Left lobe of liver (tissue), 2 donors: ENCODE measurements at regions not wholly inside any gene's neighbourhood (a gene's known extent, or its start where the extent isn't known, plus 50 kb on each side); places are given as distances from the start of the nearest gene placed in this dataset.

Experiments used
- ATAC-seq: fragments of 200-7000 bp; cut with Tn5 transposase; one replicate; pipeline ENCODE4 v1.9.1; 2020; ENCODE audit warnings: mild to moderate bottlenecking, moderate library complexity
- DNase-seq: peaks from one replicate; pipeline ENCODE4 v3.0.0-alpha.2; 2020; ENCODE audit warnings: low spot score
- donor health status: DM: no; HTN: no; CAD: no; lungs with moderate emphysema.
- donor health status: DM: no; HTN: yes; CAD: no.

GRCh38 chr2:226018641-226019040 lies 619.1 kb downstream of the NYAP2 start:
- DNase-seq (no peak), ATAC-seq (no peak)

DNA sequence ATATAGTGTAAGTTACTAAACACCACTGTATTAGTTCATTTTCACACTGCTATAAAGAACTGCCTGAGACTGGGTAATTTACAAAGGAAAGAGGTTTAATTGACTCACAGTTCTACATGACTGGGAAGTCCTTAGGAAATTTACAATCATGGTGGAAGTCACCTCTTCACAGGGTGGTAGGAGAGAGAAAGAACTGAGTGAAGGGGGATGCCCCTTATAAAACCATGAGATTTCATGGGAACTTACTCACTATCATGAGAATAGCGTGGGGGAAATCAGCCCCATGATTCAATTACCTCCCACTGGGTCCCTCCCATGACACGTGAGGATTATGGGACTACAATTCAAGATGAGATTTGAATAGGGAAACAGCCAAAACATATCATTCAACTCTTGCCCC lies 618.0 kb downstream of the NYAP2 start:
- DNase-seq (no peak), ATAC-seq (no peak)

GRCh38 chr2:226017107-226017506 lies 617.6 kb downstream of the NYAP2 start:
- no peak for ATAC-seq

DNA sequence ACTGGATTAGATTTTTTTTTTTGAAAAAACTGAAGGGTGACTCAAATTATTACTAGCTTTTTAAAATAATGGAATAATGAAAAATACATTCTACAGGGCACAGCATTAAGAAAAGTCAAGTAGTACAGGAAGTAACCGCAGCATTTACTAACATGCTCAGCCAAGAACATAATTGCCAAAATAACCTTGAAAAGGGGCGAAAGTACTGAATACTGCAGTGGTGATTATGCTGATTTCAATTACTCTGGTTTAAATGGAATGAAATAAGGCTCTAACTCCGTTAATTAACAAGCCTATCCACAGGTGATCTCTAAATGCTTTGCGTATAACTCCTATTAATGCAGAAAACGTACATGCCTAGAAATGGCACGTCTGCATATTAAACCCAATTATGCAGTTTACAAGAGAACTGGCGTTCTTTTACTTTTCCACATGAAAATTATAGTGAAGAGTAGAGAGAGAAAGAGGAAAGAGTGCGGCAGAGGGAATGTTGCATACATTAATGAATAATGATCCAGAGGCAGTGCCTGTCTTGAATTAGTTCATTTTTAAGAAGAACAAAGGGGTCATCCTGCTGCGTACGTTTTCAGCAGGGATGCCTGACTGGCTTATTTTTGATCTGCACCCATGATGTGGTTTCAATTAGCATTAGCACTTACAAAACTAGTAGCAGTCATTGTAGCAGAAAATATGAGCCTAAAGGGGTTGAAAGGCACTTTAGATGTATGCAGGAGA lies 612.4 kb downstream of the NYAP2 start:
- ATAC-seq: no peak
- DNase-seq: no peak

More at GRCh38 chr2:226017107-226017506, 617.6 kb downstream of the NYAP2 start:
- no peak for DNase-seq

- ATAC-seq: peak; percentile 29
Measured at GRCh38 chr2:226002438-226002837, 602.9 kb downstream of the NYAP2 start.

GRCh38 chr2:226001716-226002115 lies 602.2 kb downstream of the NYAP2 start:
- DNase-seq (no peak), ATAC-seq (no peak)

More at GRCh38 chr2:226002438-226002837, 602.9 kb downstream of the NYAP2 start:
- DNase-seq: no peak

DNA sequence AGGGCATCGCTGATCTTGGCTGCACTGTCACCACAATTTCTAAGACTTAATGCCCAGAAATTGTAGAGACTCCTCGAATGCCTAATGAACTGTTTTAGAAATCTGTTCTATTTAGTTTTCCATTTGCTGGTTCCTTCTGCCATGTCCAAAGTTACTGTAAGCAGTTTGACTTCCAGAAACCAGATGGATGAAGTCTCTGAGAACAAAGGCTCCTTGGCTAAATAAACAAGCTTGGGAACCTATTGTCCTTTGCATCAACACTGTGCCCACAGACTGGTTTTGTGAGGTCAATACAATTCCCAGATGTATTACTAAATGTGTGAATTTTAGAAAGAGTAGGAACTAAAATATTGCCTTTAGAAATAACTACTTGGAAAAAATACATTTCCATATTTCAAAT lies 600.2 kb downstream of the NYAP2 start:
- ATAC-seq: no peak

GRCh38 chr2:225998653-225999052 lies 599.1 kb downstream of the NYAP2 start:
- DNase-seq (no peak), ATAC-seq (no peak)

More for the DNA sequence above, 600.2 kb downstream of the NYAP2 start:
- DNase-seq: no peak

DNA sequence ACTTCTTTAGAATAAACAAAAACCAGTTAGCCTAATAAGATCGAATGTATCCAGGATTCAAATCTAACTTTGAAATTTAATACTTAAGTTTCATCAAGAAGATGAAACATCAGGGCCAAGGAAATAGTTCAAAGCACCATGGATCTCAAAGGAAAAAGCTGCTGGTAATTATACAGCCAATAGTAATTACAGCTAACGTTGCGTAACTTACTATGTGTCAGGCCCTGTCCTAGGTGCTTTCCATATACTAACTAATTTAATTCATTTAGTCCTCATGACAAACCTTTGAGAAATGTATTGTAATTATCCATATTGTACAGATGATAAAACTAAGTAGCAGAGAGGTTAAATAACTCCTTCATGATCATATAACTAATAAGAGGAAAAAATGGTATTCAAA lies 598.6 kb downstream of the NYAP2 start:
- DNase-seq: no peak
- no peak for ATAC-seq

GRCh38 chr2:225996462-225996828 lies 596.9 kb downstream of the NYAP2 start:
- ATAC-seq: no peak
- no peak for DNase-seq

GRCh38 chr2:225995796-225996461 lies 596.4 kb downstream of the NYAP2 start:
- DNase-seq (no peak), ATAC-seq (no peak)

DNA sequence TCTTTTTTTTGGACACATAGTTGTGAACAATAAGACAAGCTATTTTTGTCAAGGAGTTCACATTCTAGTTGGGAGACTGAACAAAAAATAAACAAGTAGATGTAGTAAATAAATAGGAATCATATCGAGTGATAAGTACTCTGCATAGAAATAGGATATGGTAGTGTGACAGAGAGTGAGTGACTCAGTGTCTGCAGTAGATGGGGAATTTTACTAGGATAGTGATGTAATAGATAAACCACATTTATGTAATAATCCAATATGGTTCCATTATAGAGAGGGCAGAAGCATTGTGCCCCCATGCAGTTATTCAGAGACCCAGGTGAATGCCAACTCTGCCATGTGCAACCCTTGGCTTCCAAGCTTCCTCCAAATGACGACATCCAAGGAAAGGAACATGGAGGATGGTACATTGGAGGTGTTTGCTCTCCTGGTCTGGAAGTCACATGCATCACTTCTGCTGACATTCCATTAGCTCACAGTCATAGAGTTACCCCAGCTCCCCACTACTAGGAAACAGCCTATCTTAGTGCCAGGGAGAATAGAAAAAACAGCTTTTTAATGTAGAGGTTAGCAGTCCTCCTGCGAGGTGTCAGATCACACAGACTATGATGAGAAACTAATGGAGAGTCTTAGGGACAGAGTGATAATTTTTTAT lies 595.4 kb downstream of the NYAP2 start:
- ATAC-seq (no peak), DNase-seq (no peak)

- ATAC-seq (no peak), DNase-seq (no peak)
Measured at GRCh38 chr2:225993430-225993829, 593.9 kb downstream of the NYAP2 start.

DNA sequence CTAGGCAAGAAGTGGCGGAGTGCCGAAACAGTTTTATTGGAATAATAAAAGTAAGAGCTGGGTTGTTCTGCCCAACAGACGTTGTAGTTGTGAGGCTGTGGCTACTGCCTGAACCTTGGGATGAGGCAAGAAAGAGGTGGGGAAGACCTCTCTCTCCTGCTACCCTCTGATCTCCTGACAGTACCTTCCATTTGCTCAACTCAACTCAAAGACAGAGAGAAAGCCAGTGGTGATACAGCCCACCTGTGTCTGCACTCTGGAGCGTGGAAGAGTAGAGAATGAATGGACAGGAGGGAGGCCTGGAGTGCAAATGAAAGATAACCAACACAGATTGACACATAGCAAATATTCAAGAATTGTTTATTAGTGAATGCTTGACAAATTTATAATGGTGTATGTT lies 590.3 kb downstream of the NYAP2 start:
- DNase-seq: no peak
- ATAC-seq: no peak

DNA sequence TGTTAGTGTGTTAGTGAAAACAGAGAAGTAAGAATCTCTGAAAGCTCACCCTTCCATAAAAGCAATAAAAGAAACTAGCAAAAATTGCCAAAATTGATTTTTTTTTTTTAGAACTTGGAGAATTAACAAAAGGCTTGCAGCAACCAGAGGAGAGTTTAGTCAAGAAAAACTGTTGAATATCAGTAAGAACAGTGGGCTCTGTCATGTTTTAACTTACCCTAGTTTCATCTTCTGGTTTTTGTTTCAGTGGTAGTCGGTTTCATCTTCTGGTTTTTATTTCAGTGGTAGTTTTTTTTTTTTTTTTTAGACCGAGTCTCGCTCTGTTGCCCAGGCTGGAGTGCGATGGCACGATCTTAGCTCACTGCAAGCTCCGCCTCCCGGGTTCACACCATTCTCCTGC lies 580.9 kb downstream of the NYAP2 start:
- no peak for ATAC-seq
- DNase-seq: no peak

- no peak for DNase-seq
- ATAC-seq: no peak
Measured at GRCh38 chr2:225971433-225971832, 571.9 kb downstream of the NYAP2 start.

DNA sequence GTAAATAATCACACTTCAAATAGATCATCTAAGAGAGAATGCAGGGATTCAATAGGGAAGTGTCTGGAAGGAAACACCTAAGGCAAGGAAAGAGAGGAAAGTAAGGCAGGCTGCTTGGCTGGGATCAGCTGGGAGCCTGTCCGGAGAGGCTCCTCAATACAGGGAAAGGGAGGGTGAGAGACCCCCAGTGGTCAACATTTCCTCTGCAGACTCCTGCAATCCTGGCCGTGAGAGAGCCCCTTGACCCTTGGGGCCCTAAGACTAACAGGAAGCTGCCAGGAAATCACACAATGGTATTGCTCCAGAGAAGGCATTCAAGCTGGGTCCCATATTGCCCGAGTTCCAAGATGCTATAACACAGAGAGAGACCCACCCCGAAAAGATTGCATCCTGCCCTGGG lies 549.4 kb downstream of the NYAP2 start:
- no peak for ATAC-seq
- no peak for DNase-seq

GRCh38 chr2:225938991-225939390 lies 539.5 kb downstream of the NYAP2 start:
- ATAC-seq (no peak), DNase-seq (no peak)

GRCh38 chr2:225937625-225938187 lies 538.2 kb downstream of the NYAP2 start:
- DNase-seq (no peak), ATAC-seq (no peak)

- DNase-seq: no peak
- no peak for ATAC-seq
Measured at GRCh38 chr2:225932811-225933413, 533.4 kb downstream of the NYAP2 start.

DNA sequence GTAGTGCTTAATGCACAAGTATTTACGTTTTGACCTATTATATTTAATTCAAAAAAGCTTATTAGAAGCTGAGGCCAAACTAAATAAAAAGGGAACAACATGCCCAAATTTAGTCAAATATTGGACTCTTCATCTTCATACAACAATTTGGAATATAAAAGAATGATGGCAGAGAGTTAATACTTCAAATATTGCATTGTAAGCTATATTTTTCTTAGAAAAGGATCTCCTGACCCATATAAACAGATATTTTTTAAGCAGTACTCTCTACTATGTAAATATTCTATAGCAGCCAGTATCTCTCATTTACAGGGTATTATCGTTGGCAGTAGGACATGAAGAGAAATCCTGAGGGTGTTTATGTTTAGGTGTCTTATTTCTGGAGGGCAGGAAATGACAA lies 531.2 kb downstream of the NYAP2 start:
- no peak for ATAC-seq
- no peak for DNase-seq
